ENCODE measurements at regions not wholly inside any gene's neighbourhood (a gene's known extent, or its start where the extent isn't known, plus 50 kb on each side); places are given as distances from the start of the nearest gene placed in this dataset.

DNA sequence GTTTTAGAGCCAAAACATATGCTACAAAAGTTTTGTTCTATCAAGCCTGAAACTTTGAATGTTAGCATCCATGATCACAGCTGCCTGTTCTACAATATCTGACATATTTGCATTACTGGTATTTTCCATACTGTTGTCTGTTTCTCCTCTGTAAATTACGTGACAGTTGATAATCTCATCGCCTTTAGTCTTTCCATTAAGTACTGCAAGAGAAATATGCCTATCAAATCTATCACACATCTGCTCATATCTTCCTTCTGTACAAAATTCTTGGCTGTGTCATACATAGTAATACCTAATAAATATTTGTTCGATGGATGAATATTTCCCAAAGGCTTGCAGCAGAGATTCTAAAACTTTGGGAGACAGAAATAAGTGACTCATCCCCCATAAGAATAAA is 717.3 kb downstream of the OTOL1 start:
- DNase-seq = no peak

DNA sequence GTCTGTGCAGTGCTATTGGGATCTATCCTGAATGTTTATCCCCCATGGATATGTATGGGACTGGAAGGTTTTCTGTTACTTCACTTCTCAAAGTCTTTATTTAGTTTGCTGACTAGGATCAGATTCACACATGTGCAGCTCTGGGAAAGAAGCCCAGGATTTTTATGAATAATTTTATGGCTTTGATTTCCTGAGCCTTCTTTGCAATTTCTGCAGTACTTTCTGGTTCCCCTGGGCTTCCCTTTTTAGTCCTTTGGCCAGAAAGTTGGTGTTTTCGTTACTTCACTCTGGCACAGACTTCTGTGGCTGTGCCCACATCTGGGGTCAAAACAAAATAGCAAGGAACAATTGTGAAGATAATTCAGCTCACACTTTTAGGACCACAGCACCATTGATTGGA is 721.0 kb downstream of the OTOL1 start:
- no peak for DNase-seq

DNA sequence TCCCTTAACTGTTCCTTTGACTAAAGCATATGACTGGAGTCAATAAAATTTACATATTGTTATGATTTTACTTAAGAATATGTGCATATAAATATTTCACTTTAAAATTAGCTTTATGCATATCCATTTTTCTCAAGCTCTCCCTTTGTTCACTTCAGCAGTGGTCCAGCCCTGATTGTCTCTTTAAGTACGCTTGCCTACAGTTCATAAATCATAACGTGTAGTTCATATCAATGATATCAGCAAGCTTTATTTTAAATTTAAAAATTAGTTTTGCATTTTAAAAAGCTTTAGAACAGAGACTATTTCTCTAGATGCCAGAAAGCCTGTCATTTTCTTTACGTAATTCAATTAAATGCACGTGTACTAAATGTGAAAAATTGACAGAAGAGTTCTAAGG is 721.9 kb downstream of the OTOL1 start:
- DNase-seq = no peak

DNA sequence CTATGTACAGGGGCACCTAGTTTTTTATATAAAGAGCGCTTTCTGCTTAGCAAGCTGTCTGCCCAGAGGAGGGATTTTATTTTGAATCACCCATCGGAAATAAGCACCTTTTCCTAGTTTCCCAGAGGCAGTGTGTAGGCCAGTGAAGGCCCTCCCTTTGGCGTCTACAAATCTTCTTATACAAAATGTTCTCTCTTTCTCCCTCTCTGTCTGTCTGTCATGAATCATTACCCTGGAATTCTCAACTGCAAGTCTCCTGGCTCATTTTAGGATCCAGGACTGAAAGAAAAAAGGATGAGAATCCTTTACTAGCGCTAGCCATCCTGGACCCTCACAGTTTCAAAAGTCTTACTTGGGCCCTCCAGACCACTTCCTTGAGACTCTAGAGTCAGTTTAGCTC is 728.1 kb downstream of the OTOL1 start:
- no peak for DNase-seq

DNA sequence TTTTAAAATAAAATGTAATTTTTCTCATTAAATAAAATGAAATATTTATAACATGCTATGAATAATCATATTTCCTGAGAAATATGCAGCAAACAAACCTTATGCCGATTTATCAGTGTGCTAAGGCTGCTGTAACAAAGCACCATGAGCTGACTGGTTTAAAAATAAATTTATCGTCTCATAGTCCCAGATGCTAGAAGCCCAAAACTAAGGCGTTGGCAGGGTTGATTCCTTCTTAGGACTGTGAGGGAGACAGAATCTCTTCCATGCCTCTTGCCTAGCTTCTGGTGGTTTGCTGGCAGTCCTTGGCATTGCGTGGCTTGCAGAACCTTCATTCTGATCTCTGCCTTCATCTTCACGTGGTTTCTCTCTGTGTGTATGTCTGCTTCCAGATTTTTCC is 740.3 kb downstream of the OTOL1 start:
- no peak for DNase-seq

DNA sequence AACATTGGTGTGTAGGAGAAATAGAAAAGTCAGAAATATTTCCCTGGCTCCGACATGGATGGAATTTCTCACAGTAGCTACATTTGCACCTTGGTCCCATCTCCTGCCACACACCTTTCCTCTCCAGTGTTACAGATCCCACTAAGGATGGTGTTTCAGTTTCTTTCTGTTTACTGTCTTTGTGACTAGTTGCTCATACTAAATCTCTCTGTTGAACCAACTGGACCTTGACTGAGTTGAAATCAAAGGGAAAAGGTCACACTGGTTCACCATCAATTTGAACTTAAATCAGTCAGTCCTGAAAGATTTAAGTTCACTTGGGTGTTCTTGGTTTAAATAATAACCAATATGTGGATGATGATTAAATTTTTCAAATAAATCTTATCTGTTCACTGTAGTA is 754.2 kb downstream of the OTOL1 start:
- no peak for DNase-seq

DNA sequence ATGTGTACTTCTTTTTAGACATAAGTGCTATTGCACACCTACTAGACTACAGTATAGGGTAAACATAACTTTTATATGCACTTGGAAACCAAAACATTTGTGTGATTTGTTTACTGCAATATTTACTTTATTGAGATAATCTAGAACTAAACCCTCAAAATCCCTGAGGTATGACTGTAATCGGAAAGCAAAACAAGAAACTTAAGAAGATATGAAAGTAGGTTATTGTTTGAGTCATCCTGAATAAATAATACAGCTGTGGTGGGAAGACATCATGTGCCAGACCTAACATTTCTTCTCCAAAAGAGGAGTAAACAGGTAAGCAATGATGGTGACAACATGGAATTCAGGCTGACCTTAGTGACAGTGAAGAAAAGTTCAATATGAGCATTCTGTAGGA is 765.5 kb downstream of the OTOL1 start:
- DNase-seq = no peak

DNA sequence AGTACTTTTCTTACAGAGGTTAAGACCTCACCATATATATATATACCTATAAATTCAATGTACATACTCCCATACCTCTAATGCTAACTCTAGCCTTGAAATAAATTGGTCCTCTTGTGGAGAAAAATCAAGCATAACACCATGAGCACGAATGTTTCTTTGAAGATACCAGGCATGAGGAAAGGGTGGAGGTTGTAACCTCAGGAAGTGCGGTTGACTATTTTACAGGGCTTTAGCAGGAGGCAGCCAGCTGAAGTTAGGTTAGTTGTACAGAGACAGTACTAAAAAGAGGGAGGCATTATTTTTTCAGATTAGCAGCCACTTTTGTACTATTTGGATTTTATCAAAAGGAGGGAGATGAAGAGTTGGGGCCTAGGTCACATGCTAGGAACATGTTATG is 767.0 kb downstream of the OTOL1 start:
- DNase-seq = no peak

DNA sequence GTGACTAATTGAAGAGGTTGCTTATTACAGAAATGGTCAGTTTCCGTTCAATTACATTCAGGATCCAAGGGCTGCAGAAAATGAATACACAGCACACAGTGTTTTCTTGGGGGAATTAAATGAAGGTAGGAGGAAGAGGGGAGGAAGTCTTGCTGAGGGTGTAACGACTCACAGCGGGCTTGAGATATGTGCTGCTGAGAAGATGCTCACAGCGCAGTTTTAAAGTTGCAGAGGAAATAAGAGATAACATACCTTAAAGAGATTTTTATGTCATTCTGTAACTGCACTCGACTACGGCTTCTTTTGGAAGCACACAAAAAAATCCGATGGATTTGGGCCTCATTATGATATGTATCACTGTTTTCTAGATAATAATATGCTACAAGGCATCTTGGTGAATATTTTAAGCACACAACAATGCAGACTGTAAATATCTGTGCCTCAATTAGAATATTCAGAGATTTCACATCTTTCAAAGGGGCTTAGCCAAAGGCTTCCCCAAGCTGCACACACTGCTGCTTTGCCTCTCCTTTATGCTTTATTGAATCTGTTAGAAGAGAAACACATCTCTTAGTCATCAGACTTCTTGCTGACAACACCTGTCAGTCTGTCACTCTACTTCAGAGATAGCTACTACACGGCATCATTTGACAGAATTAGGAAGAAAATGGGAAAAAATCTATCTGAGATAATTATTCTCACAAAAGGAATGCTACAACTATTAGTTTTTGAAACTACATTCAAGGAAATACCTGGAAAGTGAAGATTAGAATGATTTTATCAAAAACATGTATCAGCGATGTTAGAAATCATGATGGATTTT is 773.2 kb downstream of the OTOL1 start:
- no peak for DNase-seq

DNA sequence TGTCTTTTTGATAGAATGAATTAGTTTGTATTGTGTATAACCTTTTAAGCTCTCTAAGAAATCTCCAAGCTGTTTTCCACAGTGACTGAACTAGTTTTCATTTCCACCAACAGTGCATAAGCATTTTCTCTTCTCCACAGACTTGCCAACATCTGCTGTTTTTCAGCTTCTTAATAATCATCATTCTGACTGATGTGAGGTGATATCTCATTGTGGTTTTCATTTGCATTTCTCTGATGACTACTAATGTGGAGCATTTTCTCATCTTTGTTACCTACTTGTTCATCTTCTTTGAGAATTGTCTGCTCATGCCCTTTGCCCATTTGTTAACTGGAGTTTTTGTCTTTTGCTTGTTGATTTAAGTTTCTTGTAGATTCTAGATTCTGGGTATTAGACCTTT is 777.5 kb downstream of the OTOL1 start:
- no peak for DNase-seq

DNA sequence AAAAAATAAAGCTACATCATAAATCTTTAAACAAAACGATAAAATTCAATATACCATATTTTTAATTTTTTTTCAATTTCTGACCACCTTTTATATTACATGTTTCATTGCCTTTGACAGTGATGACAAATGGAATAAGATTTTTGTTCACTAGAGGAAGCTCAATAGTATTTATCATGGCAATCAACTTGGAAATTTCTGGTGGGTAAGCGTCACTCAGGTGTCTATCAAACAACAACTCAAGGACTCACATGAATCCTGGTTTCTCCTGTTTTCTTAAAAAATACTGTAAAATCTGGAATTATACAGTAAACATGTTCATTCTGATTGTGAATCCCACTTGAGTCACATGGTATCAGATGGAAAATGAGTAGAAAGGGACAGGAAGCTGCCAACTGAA is 782.2 kb downstream of the OTOL1 start:
- no peak for DNase-seq

DNA sequence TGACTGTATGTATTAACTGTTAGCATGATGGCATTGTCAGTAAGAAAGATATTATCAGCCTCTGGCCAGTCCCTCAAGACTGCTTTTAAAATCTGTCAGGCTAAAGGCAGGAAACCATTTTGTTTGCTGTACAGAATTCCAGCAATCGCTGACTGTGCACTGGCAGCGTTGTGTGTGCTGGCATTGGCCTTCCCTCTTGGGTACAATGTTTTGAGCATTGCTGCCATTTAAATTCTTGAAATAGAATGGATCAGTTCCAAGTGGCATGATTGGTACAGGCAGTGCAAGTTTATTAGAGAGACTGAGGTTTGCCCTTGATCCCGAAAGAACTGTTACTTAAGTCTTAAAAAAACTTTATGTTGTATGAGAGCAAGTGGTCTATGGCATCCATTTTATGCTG is 788.7 kb downstream of the OTOL1 start:
- no peak for DNase-seq

DNA sequence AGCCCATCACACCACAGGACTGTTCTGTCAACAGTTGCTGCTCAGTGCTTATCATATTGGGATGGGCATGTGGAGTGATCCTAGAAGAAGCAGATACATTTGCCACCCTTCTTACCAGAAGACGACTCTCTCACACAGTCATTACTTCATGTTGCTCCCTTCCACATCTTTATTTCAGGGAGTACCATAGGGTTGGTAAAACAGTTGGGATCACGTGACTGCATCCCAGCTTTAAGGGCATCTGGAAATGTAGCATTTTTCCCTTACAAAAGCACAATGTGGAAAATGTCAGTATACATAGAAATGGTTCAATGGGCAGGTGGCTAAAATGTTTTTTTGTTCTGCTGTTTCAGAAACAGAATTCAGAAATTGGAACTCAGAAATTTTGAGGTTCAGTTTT is 791.0 kb downstream of the OTOL1 start:
- no peak for DNase-seq

DNA sequence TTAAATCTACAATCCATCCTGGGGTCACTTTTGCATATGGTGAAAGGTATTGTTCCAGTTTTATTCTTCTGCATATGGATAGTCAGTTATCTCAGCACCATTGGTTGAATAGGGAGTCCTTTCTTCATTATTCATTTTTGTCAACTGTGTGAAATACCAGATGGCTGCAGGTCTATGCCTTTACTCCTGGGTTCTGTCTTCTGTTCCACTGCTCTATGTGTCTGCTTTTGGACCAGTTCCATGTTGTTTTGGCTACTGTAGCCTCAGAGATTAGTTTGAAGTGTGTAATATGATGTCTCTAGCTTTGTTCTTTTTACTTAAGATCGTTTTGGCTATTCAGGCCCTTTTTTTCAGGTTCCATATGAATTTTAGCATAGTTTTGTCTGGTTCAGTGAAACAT is 795.8 kb downstream of the OTOL1 start:
- DNase-seq = no peak

DNA sequence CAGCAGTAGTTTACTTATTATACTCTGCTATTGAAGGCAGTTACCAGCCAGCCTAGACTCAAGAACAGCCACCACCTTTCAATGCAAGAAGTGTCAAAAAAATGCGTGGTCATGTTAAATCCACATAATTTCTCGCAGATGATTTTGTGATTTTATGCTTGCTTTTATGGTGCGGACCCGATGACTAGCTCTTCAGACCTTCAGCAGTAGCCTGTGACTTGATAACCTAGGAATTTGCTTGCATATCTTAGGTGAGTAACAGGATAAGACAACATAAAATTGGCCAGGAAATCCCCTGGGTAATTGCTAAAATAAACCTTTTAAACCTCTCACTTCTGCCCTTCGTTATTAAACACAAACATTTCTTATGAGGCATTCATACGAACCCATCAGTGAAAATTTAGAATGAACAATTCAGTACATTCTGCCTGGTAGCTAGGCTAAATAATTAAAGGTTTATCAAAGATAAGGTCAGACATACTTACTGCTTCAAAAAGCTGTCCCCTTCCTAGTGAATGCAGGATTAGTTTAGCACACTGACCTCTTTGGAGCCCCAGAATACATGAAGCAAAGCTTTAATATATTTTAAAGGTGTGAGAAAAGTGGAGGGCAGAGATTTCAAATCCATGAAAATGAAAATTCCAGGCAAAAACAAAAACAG is 798.8 kb downstream of the OTOL1 start:
- peak; percentile 63 for DNase-seq

DNA sequence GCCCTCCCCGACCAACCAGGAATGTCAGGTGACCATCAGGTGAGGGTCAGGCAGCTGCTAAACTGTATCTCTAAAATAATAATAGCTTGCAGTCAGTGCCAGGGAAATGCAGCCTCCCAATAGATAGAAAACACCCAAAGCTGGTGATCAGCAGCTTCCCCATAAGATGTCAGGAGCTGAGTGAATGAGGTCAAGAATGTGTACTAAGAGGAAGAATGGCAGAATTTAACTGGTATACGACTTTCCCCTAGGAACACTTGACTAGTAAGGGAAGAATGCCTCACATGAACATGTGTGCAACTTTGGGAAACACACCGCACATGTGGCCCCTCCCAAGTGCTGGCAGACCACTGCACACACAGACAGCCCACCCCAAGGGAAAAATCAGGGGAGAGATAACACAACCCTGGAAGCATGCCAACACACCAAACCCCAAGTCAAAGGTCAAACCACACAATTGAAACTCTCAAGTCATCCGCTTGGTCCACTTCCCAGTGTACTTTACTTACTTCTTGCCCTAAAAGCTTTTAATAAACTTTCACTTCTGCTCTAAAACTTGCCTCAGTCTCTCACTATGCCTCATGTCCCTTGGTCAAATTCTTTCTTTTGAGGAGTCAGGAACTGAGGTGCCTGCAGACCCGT is 806.5 kb downstream of the OTOL1 start:
- no peak for DNase-seq

DNA sequence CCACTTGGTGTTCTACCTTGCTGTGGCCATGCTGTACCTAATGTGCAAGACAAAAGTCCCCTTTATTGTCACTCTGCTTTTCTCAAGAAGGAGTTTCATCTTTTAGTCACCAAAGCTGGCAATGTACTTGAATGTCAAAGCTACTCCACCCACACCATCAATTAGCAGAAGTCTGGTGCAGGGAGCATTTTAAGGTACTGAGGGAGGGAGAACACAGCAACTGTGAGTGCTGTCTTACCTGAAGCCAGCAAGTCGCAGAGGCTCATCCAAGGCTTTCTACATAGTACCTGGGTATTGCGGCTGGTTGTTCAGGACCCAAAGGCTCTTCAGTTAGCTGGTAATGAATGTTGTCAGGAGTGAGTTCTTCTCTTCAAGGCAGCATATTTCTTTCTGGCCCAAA is 820.4 kb downstream of the OTOL1 start:
- DNase-seq = no peak

DNA sequence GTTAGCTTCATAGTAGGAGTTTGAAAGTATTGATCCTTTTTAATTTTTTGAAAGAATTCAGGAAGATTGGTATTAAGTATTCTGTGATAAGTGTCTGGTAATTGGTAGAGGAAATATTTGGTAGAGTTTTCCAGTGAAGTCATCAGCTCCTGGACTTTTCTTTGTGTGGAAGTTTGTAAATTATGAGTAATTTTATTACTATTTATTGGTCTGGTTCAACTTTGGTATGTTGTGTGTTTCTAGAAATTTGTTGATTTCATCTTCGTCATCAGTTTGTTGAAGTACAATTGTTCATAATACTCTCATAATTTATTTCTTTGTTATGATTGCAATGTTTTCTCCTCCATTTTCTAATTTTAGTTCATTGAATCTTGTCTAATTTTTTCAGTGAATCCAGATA is 832.0 kb downstream of the OTOL1 start:
- DNase-seq = no peak

DNA sequence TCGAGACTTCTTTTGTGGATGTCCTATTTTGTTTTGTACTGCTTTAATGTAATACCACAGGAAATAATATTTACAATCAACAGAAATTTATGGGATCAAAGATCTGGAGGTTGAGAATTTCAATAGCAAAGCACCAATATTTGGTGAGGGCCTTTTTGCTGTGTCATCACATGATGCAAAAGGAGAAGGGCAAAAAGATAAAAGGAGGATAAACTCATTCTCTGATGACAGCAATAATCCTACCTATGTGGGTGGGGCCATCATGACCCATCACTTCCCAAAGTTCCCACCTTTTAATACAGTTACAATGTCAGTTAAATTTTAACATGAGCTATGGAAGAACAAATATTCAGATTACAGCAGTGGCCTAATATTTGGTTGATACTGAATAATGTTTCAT is 832.9 kb downstream of the OTOL1 start:
- no peak for DNase-seq

DNA sequence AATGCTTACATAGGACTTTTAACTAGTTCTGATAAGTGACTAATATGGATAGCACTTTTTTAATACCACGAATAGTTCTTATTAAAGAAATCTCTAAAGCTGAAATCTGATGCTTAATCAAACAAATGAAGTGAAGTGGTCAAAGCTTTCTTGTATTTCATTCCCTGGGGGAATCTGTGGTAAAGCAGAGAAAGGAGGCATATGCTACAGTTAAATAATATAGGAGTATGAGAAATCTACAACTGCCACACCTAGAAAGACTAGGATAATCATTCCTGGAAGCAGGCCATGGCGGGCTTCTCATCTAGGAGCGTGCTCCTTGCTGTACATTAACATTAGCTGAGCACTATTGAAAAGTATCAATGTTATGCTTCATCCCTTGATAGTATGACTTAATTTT is 835.7 kb downstream of the OTOL1 start:
- no peak for DNase-seq

DNA sequence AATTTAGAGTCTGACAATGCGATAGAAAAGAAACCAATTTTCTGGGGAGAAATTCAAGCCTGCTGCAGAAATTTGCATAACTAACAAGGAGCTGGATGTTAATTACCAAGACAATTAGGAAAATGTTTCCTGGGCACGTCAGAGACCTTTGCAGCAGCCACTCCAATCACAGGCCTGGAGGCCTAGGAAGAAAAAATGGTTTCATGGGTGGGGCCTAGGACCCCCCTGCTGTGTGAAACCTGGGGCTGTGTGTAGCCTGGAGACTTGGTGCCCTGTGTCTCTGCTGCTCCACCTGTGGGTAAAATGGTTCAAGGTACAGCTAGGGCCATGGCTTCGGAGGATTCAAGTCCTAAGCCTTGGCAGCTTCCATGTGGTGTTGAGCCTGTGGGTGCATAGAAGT is 837.9 kb downstream of the OTOL1 start:
- DNase-seq = no peak

DNA sequence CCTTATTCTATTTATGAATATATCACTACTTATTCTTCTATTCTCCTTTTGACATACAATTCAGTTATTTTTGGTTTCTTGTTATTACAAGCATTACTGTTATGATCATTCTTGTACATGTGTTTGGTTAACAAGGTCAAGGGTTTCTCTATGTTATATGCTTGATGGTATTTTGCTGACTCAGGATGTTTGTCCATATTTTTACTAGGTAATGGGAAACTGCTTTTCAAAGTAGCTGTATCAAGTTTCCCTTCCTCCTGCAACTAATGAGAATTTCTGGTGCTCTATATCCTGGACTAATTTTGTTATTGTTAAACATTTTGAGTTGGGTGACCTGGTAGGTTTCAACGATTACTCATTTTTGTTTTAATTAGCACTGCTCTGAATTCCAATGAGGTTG is 841.0 kb downstream of the OTOL1 start:
- DNase-seq = no peak

DNA sequence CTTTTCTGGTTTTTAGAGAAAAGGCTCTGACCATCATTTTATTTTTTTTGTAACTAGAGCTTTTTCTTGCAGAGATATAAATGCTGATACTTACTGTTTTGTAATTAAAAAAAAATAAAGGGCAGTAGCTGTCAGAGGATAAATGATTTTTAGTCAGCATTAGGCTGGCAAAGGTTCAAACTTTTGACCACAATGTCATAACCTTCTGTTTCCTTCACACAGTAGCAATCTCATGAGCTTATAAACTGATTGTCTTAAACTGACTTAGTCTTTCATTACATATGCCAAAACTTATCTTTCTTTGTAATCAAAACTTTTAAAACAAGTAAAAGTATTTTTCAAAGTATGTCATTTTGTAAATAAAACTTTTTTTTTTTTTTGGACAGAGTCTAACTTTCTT is 841.9 kb downstream of the OTOL1 start:
- DNase-seq = no peak

DNA sequence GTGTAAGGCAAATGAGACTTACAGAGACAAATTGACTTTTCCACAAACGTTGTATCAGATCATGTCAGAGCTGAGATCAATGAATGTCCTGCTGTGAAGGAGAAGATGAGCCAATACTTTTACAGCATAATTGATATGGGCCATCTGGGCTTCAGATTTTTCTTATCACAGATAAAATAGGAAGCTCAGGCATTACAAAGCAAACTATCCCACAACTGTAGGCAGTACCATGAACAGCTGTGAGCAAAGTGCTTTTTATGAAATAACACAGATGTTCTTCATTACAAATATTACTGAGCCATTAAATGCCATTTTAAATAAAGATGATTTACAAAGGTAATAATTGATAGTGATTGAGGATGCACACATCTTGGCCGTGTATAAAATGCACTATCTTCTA is 852.3 kb downstream of the OTOL1 start:
- DNase-seq = no peak

All from islet precursor cell (in vitro differentiated cells).